ENCODE measurements at regions not wholly inside any gene's neighbourhood (a gene's known extent, or its start where the extent isn't known, plus 50 kb on each side); places are given as distances from the start of the nearest gene placed in this dataset.

DNA sequence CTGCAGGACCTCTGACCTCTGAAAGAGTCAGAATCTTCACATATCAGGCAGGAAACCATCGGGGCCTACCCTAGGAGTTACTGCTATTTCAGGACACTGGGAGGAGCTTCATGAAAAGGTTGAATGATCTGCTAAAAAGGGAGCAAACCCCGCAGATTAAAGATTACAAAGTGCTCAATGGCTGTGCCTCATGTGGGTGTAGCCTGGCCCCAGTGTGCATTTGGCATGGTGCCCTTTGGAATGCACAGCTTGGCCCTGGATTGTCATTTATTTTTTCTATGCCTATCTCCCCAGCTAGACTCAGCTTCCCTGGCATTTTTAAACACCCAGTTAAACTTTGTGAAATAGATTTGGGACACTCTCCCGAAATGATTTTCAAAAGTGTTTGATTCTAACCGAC, 368.5 kb upstream of the SPTLC3 start:
- TF ChIP-seq, protein P1, sequence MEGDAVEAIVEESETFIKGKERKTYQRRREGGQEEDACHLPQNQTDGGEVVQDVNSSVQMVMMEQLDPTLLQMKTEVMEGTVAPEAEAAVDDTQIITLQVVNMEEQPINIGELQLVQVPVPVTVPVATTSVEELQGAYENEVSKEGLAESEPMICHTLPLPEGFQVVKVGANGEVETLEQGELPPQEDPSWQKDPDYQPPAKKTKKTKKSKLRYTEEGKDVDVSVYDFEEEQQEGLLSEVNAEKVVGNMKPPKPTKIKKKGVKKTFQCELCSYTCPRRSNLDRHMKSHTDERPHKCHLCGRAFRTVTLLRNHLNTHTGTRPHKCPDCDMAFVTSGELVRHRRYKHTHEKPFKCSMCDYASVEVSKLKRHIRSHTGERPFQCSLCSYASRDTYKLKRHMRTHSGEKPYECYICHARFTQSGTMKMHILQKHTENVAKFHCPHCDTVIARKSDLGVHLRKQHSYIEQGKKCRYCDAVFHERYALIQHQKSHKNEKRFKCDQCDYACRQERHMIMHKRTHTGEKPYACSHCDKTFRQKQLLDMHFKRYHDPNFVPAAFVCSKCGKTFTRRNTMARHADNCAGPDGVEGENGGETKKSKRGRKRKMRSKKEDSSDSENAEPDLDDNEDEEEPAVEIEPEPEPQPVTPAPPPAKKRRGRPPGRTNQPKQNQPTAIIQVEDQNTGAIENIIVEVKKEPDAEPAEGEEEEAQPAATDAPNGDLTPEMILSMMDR (IDR thresholded peaks at IDR 0.05; ENCODE audit: low read length, missing control alignments), result no peak
- DNase-seq (ENCODE audit: low read depth), result no peak
- no peak overlapping the region for H3K4me3 ChIP-seq (replicated peaks; ENCODE audit: low read depth, low read length)

DNA sequence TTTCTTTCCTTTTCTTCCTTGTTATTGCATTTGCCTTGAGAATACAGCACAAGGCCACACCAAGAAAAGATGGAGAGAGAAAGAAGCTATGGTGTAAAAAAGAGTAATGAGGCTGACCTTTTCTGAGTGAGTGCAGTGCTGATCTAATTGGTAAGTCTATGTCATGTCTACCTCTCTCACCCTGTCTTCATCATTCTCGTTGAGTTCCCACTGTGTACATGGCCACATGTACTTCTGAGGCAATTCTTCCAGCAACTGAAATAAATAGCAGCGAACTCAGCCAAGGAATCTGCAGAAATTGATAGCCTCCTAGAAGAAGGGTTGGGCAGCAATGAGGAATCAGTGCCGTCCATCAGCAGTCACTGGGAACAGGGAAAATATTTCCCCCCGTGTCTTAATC, 367.2 kb upstream of the SPTLC3 start:
- no peak for DNase-seq (ENCODE audit: low read depth)
- TF ChIP-seq, protein P1 (IDR thresholded peaks at IDR 0.05; ENCODE audit: low read length, missing control alignments), result no peak
- H3K4me3 ChIP-seq (replicated peaks; ENCODE audit: low read depth, low read length), result no peak overlapping the region

DNA sequence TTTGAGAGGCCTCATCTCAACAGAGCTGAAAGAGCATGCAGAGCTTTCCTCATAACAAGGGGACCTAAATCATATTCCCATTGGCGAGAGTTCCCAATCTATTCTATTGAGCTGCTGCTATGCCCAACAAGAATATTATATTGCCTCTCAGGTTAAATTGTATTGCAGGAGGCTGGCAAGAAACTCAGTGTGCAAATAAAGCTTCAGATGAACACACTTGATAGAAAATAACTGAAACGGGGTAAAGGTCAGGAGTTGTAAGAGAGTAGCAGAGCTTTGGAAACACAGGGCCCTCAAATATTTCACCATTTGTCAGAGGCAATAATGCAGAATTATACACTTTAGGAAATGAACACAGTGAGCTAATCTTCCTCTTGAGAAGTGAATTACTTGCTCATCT, 364.3 kb upstream of the SPTLC3 start:
- TF ChIP-seq, protein P1 (IDR thresholded peaks at IDR 0.05; ENCODE audit: low read length, missing control alignments), result no peak
- no peak overlapping the region for H3K4me3 ChIP-seq (replicated peaks; ENCODE audit: low read depth, low read length)
- no peak for DNase-seq (ENCODE audit: low read depth)

DNA sequence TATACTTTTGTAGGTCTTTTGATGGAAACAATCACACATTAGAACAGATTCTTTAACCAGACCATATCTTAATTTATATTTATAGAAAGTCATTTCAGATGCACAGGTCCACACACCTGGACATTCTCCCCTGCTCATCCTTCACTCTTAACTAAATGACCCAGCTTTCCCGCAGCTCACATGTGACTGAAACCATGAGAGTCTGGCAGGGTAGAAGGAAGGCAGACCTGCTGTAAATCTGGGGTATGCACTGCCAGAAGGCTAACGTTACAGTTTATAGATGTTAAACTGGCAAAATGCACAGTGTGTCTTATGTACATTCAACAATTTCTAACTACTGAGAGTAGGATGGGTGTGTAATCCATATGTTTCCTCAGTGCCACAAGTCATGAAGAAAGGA, 359.5 kb upstream of the SPTLC3 start:
- no peak overlapping the region for H3K4me3 ChIP-seq (replicated peaks; ENCODE audit: low read depth, low read length)
- DNase-seq (ENCODE audit: low read depth), result no peak
- TF ChIP-seq, protein P1 (IDR thresholded peaks at IDR 0.05; ENCODE audit: low read length, missing control alignments), result no peak

DNA sequence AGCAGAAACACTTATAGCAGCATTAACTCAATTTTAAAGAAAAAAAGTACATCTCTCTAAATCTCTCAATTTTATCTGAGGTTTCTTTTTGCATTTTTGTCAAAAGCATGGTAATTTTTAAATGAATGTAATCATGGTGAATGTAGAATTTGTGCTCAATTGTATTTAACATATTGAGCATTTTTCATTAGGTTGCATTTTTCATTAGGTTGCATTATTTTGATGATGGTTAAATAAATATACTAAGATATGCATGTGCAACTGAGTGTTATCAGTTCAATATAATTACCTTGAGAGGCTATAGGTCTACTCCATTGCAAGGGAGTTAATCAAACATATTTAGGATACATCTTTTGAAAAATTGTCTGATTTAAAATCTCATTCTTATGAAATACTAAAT, 355.1 kb upstream of the SPTLC3 start:
- no peak for DNase-seq (ENCODE audit: low read depth)
- TF ChIP-seq, protein P1 (IDR thresholded peaks at IDR 0.05; ENCODE audit: low read length, missing control alignments), result no peak
- H3K4me3 ChIP-seq (replicated peaks; ENCODE audit: low read depth, low read length), result no peak overlapping the region

DNA sequence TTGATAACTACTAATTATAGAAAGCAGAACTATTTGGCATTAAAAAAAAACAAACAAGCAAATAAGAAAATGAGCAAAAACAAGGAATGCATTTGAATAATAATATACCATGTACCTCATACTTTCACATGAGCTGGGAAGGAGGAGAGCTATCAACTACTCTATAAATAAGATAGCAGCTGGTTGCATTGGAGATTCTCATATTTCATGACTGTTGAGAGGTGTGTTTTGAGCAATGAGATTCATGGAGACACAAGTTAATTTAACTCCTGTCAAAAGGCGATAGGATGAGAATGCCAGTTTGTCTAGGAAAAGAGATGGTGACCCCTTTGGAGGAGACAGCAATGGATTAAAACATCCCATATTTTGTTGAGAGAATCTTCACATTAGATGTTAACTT, 348.8 kb upstream of the SPTLC3 start:
- no peak overlapping the region for H3K4me3 ChIP-seq (replicated peaks; ENCODE audit: low read depth, low read length)

DNA sequence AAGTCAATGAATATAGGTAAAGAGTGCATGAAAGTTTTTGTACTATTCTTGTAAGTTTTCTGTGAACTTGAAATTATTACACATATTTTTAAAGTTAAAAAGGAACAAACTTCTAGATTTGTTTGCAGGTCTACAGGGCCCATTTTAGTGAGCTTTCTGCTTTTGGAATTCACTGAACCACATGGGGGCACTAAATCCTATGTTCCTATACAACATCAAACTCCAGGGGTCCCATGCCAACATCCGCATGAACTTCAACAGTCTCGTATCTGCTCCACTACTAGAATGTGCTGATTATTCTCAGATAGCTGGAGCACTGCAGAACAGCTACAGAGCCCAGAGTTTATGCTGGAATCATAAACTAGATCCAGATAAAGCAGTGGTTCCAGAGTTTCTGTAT, 347.9 kb upstream of the SPTLC3 start:
- no peak for DNase-seq (ENCODE audit: low read depth)
- TF ChIP-seq, protein P1 (IDR thresholded peaks at IDR 0.05; ENCODE audit: low read length, missing control alignments), result no peak
- H3K4me3 ChIP-seq (replicated peaks; ENCODE audit: low read depth, low read length), result no peak overlapping the region

More for the DNA sequence above, 348.8 kb upstream of the SPTLC3 start:
- DNase-seq (ENCODE audit: low read depth), result no peak
- TF ChIP-seq, protein P1 (IDR thresholded peaks at IDR 0.05; ENCODE audit: low read length, missing control alignments), result no peak

Data from fibroblast of pulmonary artery (primary cell).